ENCODE measurements at regions not wholly inside any gene's neighbourhood (a gene's known extent, or its start where the extent isn't known, plus 50 kb on each side); places are given as distances from the start of the nearest gene placed in this dataset.

DNA sequence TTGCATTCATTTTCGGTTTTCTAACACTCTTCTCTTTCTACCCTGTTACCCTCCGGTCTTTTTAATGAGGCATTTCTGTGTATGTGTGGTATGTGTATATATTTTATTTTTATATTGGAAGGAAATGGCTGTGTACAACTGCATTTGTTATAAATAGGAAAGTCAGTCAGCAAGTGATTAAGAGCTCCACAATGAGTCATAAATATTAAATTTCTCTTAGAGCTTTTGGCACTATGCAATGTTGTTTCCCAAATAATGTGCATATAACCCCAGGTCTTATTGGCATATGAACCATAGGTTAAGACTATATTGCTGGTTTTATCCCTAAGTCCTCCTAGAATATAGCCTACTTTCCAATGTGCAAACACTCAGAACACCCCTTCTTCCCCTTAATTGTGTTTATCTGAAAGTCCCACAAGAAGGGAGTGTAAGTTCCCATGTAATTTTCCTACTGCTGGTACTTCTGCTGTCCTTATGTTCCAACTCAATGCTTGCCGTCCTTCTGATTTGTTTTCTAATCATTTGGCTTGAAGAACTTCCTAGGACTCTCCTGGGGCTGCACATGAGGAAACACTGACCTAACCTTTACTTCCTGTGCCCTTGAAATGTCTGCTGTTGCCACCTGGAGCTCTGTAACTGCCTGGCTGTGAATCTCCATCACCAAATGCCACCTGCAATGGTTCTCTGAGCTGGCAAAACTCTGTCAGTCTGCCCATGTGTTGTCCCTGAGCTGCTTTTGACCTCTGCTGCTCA, 65.5 kb upstream of the PCSK5 start:
- 0% methylated on average over 3 of the region's 3 CpGs for WGBS (ENCODE audit: low lambda C conversion rate)
- H3K36me3 ChIP-seq (replicated peaks in 1 of 2; ENCODE audit: control insufficient read depth in 1 of 2, insufficient read depth in 2 of 2, low read length in 1 of 2): no peaks in the 10 kb centered on the region
- no peaks in the 10 kb centered on the region for H3K4me1 ChIP-seq (ENCODE audit: control insufficient read depth in 1 of 2, insufficient read depth in 2 of 2, low read depth in 1 of 2, low read length in 1 of 2)
- H3K9me3 ChIP-seq: no peaks in the 10 kb centered on the region
- no peak overlapping the region for H2AFZ ChIP-seq (ENCODE audit: low read depth)
- no peaks in the 10 kb centered on the region for H4K20me1 ChIP-seq (ENCODE audit: insufficient read depth)
- ChIA-PET POLR2A (no interaction called here), CTCF (interaction anchor here (1.0 kb wide), 1 partner anchor 42 kb away, joined by 3 read pairs; no protein-coding TSS in a partner anchor)
- H3K79me2 ChIP-seq (ENCODE audit: insufficient read depth): no peaks in the 10 kb centered on the region
- no peak overlapping the region for H3K4me2 ChIP-seq
- H3K27me3 ChIP-seq (ENCODE audit: insufficient read depth): no peaks in the 10 kb centered on the region
- TF ChIP-seq ELF1 (IDR thresholded peaks at IDR 0.05) (no peak), RFX5 (IDR thresholded peaks at IDR 0.05; ENCODE audit: low read length) (no peak), TEAD4 (IDR thresholded peaks at IDR 0.05; ENCODE audit: borderline replicate concordance, insufficient read depth) (no peak), MXI1 (IDR thresholded peaks at IDR 0.05; ENCODE audit: low read depth, low read length) (no peak), FOXM1 (IDR thresholded peaks at IDR 0.05; ENCODE audit: low read depth) (no peak), YY1 (IDR thresholded peaks at IDR 0.05; ENCODE audit: low read depth) (no peak), TCF12 (IDR thresholded peaks at IDR 0.05) (no peak), EZH2phosphoT487 (IDR thresholded peaks at IDR 0.05; ENCODE audit: borderline replicate concordance, low read depth) (no peak), NFIC (IDR thresholded peaks at IDR 0.05; ENCODE audit: borderline replicate concordance) (no peak), GABPA (IDR thresholded peaks at IDR 0.05; ENCODE audit: low read depth) (no peak), SMC3 (IDR thresholded peaks at IDR 0.05; ENCODE audit: low read depth, low read length) (no peak), POLR2AphosphoS5 (IDR thresholded peaks at IDR 0.05; ENCODE audit: low read depth, low read length) (no peak), EP300 (IDR thresholded peaks at IDR 0.05; ENCODE audit: borderline replicate concordance in 1 of 2, low read depth in 1 of 2, low read length in 1 of 2) (no peak), JUND (IDR thresholded peaks at IDR 0.05) (no peak), SIN3A (IDR thresholded peaks at IDR 0.05; ENCODE audit: borderline replicate concordance, low read depth, low read length) (no peak), GATA2 (CRISPR knock-in tag; IDR thresholded peaks at IDR 0.05) (no peak)
- TF ChIP-seq, protein P1, sequence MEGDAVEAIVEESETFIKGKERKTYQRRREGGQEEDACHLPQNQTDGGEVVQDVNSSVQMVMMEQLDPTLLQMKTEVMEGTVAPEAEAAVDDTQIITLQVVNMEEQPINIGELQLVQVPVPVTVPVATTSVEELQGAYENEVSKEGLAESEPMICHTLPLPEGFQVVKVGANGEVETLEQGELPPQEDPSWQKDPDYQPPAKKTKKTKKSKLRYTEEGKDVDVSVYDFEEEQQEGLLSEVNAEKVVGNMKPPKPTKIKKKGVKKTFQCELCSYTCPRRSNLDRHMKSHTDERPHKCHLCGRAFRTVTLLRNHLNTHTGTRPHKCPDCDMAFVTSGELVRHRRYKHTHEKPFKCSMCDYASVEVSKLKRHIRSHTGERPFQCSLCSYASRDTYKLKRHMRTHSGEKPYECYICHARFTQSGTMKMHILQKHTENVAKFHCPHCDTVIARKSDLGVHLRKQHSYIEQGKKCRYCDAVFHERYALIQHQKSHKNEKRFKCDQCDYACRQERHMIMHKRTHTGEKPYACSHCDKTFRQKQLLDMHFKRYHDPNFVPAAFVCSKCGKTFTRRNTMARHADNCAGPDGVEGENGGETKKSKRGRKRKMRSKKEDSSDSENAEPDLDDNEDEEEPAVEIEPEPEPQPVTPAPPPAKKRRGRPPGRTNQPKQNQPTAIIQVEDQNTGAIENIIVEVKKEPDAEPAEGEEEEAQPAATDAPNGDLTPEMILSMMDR (IDR thresholded peaks at IDR 0.05): no peak
- TF ChIP-seq, protein P2, sequence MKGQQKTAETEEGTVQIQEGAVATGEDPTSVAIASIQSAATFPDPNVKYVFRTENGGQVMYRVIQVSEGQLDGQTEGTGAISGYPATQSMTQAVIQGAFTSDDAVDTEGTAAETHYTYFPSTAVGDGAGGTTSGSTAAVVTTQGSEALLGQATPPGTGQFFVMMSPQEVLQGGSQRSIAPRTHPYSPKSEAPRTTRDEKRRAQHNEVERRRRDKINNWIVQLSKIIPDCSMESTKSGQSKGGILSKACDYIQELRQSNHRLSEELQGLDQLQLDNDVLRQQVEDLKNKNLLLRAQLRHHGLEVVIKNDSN (IDR thresholded peaks at IDR 0.05; ENCODE audit: borderline replicate concordance, low read depth): no peak
- TF ChIP-seq, protein P3, sequence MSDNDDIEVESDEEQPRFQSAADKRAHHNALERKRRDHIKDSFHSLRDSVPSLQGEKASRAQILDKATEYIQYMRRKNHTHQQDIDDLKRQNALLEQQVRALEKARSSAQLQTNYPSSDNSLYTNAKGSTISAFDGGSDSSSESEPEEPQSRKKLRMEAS (IDR thresholded peaks at IDR 0.05; ENCODE audit: low read depth): no peak
- TF ChIP-seq, protein P4, sequence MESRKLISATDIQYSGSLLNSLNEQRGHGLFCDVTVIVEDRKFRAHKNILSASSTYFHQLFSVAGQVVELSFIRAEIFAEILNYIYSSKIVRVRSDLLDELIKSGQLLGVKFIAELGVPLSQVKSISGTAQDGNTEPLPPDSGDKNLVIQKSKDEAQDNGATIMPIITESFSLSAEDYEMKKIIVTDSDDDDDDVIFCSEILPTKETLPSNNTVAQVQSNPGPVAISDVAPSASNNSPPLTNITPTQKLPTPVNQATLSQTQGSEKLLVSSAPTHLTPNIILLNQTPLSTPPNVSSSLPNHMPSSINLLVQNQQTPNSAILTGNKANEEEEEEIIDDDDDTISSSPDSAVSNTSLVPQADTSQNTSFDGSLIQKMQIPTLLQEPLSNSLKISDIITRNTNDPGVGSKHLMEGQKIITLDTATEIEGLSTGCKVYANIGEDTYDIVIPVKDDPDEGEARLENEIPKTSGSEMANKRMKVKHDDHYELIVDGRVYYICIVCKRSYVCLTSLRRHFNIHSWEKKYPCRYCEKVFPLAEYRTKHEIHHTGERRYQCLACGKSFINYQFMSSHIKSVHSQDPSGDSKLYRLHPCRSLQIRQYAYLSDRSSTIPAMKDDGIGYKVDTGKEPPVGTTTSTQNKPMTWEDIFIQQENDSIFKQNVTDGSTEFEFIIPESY (IDR thresholded peaks at IDR 0.05; ENCODE audit: borderline replicate concordance, low read depth): no peak
- no peaks in the 10 kb centered on the region for H3F3A ChIP-seq (replicated peaks; ENCODE audit: insufficient read depth)
- no peak overlapping the region for H3K4me3 ChIP-seq (ENCODE audit: low read depth in 2 of 2, low read length in 1 of 2)
- no peak overlapping the region for H3K27ac ChIP-seq (ENCODE audit: low read depth in 2 of 2, low read length in 1 of 2)
- DNase-seq: no peak
- H3K9ac ChIP-seq: no peak overlapping the region
- H3K9me2 ChIP-seq: no peaks in the 10 kb centered on the region
